B cell (primary cell): ENCODE measurements at regions not wholly inside any gene's neighbourhood (a gene's known extent, or its start where the extent isn't known, plus 50 kb on each side); places are given as distances from the start of the nearest gene placed in this dataset.

Experiments used
- ATAC-seq: fragments of 200-7000 bp; cut with Tn5 transposase; one replicate; pipeline ENCODE4 v1.10.0; 2021; ENCODE audit warnings: low read depth, mild to moderate bottlenecking, moderate number of reproducible peaks, moderate library complexity
- CTCF ChIA-PET: fragments of 350-600 bp; sonication (Branson Sonifier 250); formaldehyde crosslinking; loops from one replicate; lab custom pipeline; 2021; ENCODE audit warnings: antibody characterized with exemption, inconsistent platforms; lab: Charles Lee
- POLR2A ChIA-PET: fragments of 350-600 bp; sonication (Branson Sonifier 250); formaldehyde crosslinking; loops from one replicate; lab custom pipeline; 2021; ENCODE audit warnings: antibody characterized with exemption; lab: Charles Lee
- DNase-seq: peaks from one replicate; pipeline ENCODE4 v3.0.0; 2013
- H2AFZ ChIP-seq: 2 replicates; pipeline ENCODE4 v1.6.1; 2012; ENCODE audit warnings: mild to moderate bottlenecking, low read depth, low read length; ENCODE audit not compliant: insufficient read depth, poor library complexity, severe bottlenecking
- H3K27ac ChIP-seq, 2 donors: 1 replicate in 1 of 2; 2 replicates in 1 of 2; pipeline ENCODE4 v1.5.1; 2012 to 2013; ENCODE audit warnings: low read length in 2 of 2, mild to moderate bottlenecking in 2 of 2, moderate library complexity in 1 of 2
- H3K27me3 ChIP-seq, 4 experiments: fragments of 200-600 bp in 1 of 4; sonication (generic) in 1 of 4; replicated peaks in 1 of 4; 1 replicate in 2 of 4; 2 replicates in 2 of 4; pipeline versions ENCODE4 v1.6.1 to v1.7.0; 2013 to 2016; ENCODE audit warnings: low read length in 3 of 4, mild to moderate bottlenecking in 2 of 4, mixed read lengths in 1 of 4, moderate library complexity in 1 of 4; ENCODE audit not compliant: insufficient read depth in 4 of 4, control insufficient read depth in 3 of 4; ENCODE audit errors: control extremely low read depth in 1 of 4
- H3K36me3 ChIP-seq, 2 experiments: replicated peaks in 1 of 2; 1 replicate in 1 of 2; 2 replicates in 1 of 2; pipeline versions ENCODE4 v1.6.1 to v1.7.1; 2013; ENCODE audit warnings: low read length in 1 of 2; ENCODE audit not compliant: insufficient read depth in 2 of 2, control insufficient read depth in 1 of 2; ENCODE audit errors: control extremely low read depth in 1 of 2, extremely low read depth in 1 of 2
- H3K4me1 ChIP-seq, 2 donors: fragments of 200-600 bp in 1 of 2; sonication (generic) in 1 of 2; 1 replicate in 1 of 2; 2 replicates in 1 of 2; pipeline versions ENCODE4 v1.5.1 to v1.6.1; 2013 to 2017; ENCODE audit warnings: low read length in 2 of 2; ENCODE audit not compliant: control insufficient read depth in 2 of 2, insufficient read depth in 2 of 2
- H3K4me2 ChIP-seq: replicated peaks from 2 replicates; pipeline ENCODE3; 2012; ENCODE audit warnings: mild to moderate bottlenecking, low read depth, low read length; ENCODE audit not compliant: poor library complexity, severe bottlenecking
- H3K4me3 ChIP-seq, 5 experiments: fragments of 200-600 bp in 1 of 5; sonication (generic) in 1 of 5; 1 replicate in 3 of 5; 2 replicates in 2 of 5; pipeline versions ENCODE4 v1.5.1 to v1.7.0; 2011 to 2016; ENCODE audit warnings: low read length in 4 of 5, mild to moderate bottlenecking in 4 of 5, low read depth in 2 of 5, control low read depth in 1 of 5, moderate library complexity in 1 of 5; ENCODE audit not compliant: insufficient read depth in 1 of 5; ENCODE audit errors: control extremely low read depth in 1 of 5, extremely low read depth in 1 of 5
- H3K79me2 ChIP-seq: fragments of 200-600 bp; sonication (generic); one replicate; pipeline ENCODE4 v1.6.0; 2016; ENCODE audit warnings: low read length; ENCODE audit not compliant: control insufficient read depth, insufficient read depth
- H3K9ac ChIP-seq: fragments of 200-600 bp; sonication (generic); 2 replicates; pipeline ENCODE4 v1.6.1; 2017; ENCODE audit warnings: mild to moderate bottlenecking, low read length, moderate library complexity
- H3K9me3 ChIP-seq, 3 donors: one replicate each; pipeline versions ENCODE4 v1.6.1 to v1.7.1; 2013; ENCODE audit warnings: low read length in 2 of 3; ENCODE audit not compliant: control insufficient read depth in 2 of 3, insufficient read depth in 1 of 3; ENCODE audit errors: control extremely low read depth in 1 of 3
- H4K20me1 ChIP-seq: 2 replicates; pipeline ENCODE4 v1.6.0; 2012; ENCODE audit warnings: mild to moderate bottlenecking, low read length; ENCODE audit not compliant: insufficient read depth, control insufficient read depth, poor library complexity, severe bottlenecking
- H3K27ac Mint-ChIP-seq: one replicate; pipeline ENCODE4 v1.8.0; 2021; ENCODE audit warnings: mixed read lengths
- H3K27me3 Mint-ChIP-seq: one replicate; pipeline ENCODE4 v1.8.0; 2021; ENCODE audit warnings: mixed read lengths
- H3K4me1 Mint-ChIP-seq: one replicate; pipeline ENCODE4 v1.8.0; 2021; ENCODE audit warnings: mixed read lengths
- H3K4me3 Mint-ChIP-seq: one replicate; pipeline ENCODE4 v1.8.0; 2021; ENCODE audit warnings: mixed read lengths
- H3K9me3 Mint-ChIP-seq: one replicate; pipeline ENCODE4 v1.8.0; 2022; ENCODE audit warnings: mixed read lengths; ENCODE audit not compliant: insufficient read depth
- EZH2 ChIP-seq: IDR thresholded peaks from 2 replicates; pipeline ENCODE4 v1.6.1; 2012; ENCODE audit warnings: borderline replicate concordance, low read depth, mild to moderate bottlenecking, moderate library complexity, low read length; ENCODE audit not compliant: insufficient read depth, poor library complexity, severe bottlenecking
- WGBS: methylation state at CpG from one replicate; pipeline ENCODE4 v1.1.5; 2013; ENCODE audit warnings: missing lambda C conversion rate; ENCODE audit not compliant: insufficient coverage; 5-methylcytosine and 5-hydroxymethylcytosine counted together
- intact Hi-C: fragments of 100-400 bp; cut with micrococcal nuclease; formaldehyde crosslinking; loops from one replicate; pipeline ENCODE4 v1.10.0; 2022
- TF ChIP-seq, protein P1 (sequence below): fragments of 200-600 bp; IDR thresholded peaks from one replicate; pipeline ENCODE4 v1.8.0; 2022; ENCODE audit warnings: antibody characterized with exemption, mild to moderate bottlenecking

- ATAC-seq (no peak), DNase-seq (no peak)
- no peak overlapping the region for H3K4me2 ChIP-seq
- TF ChIP-seq, protein P1, sequence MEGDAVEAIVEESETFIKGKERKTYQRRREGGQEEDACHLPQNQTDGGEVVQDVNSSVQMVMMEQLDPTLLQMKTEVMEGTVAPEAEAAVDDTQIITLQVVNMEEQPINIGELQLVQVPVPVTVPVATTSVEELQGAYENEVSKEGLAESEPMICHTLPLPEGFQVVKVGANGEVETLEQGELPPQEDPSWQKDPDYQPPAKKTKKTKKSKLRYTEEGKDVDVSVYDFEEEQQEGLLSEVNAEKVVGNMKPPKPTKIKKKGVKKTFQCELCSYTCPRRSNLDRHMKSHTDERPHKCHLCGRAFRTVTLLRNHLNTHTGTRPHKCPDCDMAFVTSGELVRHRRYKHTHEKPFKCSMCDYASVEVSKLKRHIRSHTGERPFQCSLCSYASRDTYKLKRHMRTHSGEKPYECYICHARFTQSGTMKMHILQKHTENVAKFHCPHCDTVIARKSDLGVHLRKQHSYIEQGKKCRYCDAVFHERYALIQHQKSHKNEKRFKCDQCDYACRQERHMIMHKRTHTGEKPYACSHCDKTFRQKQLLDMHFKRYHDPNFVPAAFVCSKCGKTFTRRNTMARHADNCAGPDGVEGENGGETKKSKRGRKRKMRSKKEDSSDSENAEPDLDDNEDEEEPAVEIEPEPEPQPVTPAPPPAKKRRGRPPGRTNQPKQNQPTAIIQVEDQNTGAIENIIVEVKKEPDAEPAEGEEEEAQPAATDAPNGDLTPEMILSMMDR: no peak
- TF ChIP-seq EZH2: no peak
- no peak overlapping the region for H3K4me3 ChIP-seq
- H3K27ac Mint-ChIP-seq: no peak overlapping the region
- no peaks in the 10 kb centered on the region for H3K4me1 ChIP-seq
- peaks cover 0 to 2% (median 0%) of the 10 kb centered on the region in 4 experiments for H3K27me3 ChIP-seq
- no peaks in the 10 kb centered on the region for H3K4me1 Mint-ChIP-seq
- H3K36me3 ChIP-seq: no peaks in the 10 kb centered on the region
- peaks cover 7% of the 10 kb centered on the region for H3K9me3 Mint-ChIP-seq
- no peaks in the 10 kb centered on the region for H4K20me1 ChIP-seq
- no CpG with 5 or more reads among the region's 3 CpGs for WGBS
- H3K27ac ChIP-seq: no peak overlapping the region
- ChIA-PET CTCF (no interaction called here), POLR2A (no interaction called here)
- H3K27me3 Mint-ChIP-seq: peaks cover 6% of the 10 kb centered on the region
- no peak overlapping the region for H2AFZ ChIP-seq
- no peak overlapping the region for H3K4me3 Mint-ChIP-seq
- H3K79me2 ChIP-seq: no peaks in the 10 kb centered on the region
- no peak overlapping the region for H3K9ac ChIP-seq
- H3K9me3 ChIP-seq: peaks cover 0 to 10% (median 0%) of the 10 kb centered on the region in 3 donors
- intact Hi-C loops: no loop called here
These were observed 62.6 kb upstream of the TSPAN5 start for GRCh38 chr4:98720871-98721480.

- ATAC-seq (no peak), DNase-seq (no peak)
- Histone ChIP-seq H4K20me1 (no peaks in the 10 kb centered on the region), H3K4me2 (no peak overlapping the region), H3K4me3 (no peak overlapping the region), H3K27me3 (peaks cover 0 to 2% (median 0%) of the 10 kb centered on the region in 4 experiments), H3K36me3 (no peaks in the 10 kb centered on the region), H3K9me3 (no peaks in the 10 kb centered on the region), H3K27ac (no peak overlapping the region), H3K9ac (no peak overlapping the region), H2AFZ (no peak overlapping the region), H3K79me2 (no peaks in the 10 kb centered on the region), H3K4me1 (no peaks in the 10 kb centered on the region)
- Mint-ChIP-seq H3K27ac (no peak overlapping the region), H3K4me1 (no peaks in the 10 kb centered on the region), H3K9me3 (no peaks in the 10 kb centered on the region), H3K4me3 (no peak overlapping the region), H3K27me3 (peaks cover 9% of the 10 kb centered on the region)
- POLR2A ChIA-PET: no interaction called here
- TF ChIP-seq, protein P1: no peak
- no peak for TF ChIP-seq EZH2
- CTCF ChIA-PET: no interaction called here
- intact Hi-C loops: no loop called here
These were observed 58.4 kb upstream of the TSPAN5 start for GRCh38 chr4:98716796-98717195.
